ENCODE measurements at regions not wholly inside any gene's neighbourhood (a gene's known extent, or its start where the extent isn't known, plus 50 kb on each side); places are given as distances from the start of the nearest gene placed in this dataset.
"Not testable (repeated sequence)": the region's sequence is repeated elsewhere in the genome, so short reads cannot be mapped to it uniquely, and the experiment has no call there.

- no peak for DNase-seq
Observed at GRCh38 chr7:29619111-29619510, 55.5 kb downstream of the PRR15 start.

GRCh38 chr7:29619848-29620555, 56.4 kb downstream of the PRR15 start:
- DNase-seq: no peak

DNA sequence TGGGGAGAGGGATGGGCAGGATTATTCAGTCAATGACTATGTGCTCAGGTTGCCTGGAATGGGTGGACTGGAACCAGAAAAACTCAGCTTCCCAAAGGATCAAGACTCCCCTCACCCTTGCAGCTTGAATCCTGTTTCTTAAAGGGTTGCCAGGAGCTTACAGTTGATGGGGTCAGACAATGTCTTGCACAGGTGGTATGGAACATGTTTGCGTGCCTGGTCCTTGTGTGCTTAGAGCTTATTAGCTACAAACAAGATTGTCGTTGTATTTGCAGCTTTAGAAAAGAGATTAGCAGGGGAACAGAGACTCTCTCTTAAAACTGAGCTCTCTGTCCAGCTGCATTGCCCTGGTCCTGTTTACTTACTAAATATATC, 56.9 kb downstream of the PRR15 start:
- no peak for DNase-seq

DNA sequence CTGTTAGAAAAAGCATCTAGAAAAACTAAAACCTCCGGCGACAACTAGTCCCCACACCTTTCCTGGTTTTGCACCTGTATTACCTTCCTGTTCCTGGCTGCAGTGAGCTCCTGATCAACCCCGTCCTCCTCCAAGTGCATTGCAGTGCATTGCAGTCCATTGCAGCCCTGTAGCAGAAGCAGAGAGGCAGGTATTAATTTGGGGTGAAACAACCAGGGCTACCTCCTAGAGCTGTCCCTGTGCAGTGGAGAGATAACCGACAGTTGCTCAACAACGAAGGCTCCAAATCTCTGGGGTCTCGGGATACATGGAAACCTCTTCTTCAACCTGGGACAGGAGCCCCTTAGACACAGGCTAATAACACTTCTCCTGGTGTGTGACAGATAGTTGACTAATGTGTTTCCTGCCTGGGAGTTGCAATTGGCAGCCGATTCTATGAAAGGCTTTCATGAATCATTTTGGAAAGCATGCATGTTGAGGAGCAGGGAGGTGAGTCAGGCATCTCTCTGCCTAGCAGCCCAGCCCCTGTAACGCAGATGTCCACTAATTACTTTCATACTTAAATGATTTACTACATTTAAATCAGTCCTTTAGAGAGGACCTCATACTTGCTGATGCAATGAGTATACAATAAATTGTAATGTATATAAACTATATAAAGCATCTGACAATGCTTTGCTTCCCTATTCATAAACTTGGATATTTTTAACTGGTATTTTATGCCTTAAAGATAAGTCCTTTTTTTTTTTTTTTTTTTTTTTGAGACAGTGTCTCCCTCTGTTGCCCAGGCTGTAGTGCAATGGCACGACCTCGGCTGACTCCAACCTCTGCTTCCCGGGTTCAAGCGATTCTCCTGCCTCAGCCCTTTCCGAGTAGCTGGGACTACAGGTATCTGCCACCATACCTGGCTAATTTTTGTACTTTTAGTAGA, 59.0 kb downstream of the PRR15 start:
- DNase-seq: peak; percentile 97

DNA sequence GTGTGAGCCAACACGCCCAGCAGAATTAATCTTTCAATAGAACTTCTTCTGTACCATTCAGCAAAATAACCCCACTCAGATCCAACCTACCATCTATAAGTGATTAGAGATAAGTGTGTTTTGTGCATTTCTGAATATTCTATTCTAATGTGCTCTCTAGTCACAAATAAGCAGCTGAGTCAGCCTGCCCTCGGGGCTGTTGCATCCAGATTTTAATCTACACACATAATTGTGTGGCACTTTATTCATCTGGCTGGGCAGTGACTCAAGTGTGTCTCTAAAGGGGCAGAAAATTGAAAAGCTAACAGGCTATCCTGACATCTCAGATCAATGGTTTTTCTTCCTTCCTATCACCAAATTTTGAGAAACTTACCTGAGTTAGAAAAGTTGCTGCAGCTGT, 60.3 kb downstream of the PRR15 start:
- DNase-seq: no peak

DNA sequence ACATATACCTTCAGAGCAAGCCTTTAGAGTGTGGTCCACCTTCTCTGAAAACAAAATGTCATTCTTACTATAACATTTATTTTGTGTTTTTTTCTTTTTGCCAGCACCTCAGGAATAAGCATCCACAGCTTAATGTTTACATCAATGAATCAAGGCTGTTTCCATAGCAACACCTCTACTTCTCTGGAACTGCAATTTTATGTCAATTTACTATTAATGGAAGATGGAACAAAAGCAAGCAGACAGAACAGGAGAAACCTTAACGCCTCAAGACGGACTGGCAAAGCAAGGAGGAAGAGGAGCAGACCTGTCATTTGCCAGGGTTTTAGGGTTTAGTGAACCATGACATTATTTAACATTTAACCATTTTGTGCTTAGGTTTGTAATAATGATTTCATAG, 63.1 kb downstream of the PRR15 start:
- no peak for DNase-seq

GRCh38 chr7:29627631-29628030, 64.0 kb downstream of the PRR15 start:
- DNase-seq: no peak

- no peak for DNase-seq
Observed at GRCh38 chr7:29629507-29629906, 65.9 kb downstream of the PRR15 start.

DNA sequence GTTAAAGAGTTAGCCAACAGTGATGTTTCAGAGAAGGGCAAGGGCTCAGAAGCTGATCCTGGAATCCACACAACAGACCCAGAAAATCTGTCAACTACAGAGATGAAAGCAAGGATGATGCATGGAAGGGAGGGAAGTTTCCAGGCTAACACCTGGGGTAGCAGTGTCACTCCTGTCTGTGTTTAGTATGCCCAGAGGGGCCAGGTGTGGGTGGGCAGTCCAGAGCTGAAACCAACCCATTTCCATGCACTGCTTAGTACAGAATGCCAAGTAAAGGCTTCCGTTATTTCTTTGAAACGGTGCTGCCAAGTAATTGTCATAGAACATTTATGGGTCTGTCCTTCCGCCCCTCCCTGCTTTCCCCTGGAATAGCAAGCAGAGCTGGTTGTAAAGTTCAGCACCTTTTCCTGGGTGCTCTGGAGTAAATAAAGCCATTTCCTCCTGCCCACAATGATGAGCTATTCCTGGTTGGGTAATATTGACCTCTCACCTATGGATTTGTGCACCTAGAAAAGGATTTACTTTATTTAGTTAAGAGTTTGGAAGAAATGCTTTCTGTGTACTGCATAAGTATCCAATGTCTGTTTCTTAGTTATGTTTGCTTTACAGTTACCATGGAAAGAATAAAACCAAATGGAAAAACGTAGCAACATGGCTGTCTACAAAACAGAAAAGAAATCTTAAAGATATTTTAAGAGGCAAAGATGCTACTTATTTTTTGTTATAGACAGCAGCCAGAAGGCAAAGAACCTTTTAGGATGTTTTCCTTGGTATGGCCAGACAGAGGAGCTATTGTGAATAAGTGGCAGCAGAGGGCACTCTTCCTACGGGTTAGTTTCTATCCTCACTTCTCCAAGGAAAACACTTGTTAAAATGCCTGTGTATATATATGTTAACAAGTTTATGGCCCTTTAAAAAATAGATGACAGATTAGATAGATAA, 71.7 kb downstream of the PRR15 start:
- peak; percentile 51 for DNase-seq

DNA sequence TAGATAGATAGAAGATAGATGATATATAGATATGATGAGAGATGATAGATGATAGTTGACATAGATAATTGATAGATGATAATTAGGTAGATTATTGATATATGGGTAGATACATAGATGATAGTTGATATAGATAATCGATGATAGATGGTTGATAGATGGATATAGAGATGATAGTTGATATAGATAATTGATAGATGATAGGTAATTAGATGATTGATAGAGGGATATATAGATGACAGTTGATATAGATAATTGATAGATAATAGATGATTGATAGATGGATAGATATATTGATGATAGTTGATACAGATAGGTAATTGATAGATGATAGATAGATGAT, 72.3 kb downstream of the PRR15 start:
- no peak for DNase-seq

DNA sequence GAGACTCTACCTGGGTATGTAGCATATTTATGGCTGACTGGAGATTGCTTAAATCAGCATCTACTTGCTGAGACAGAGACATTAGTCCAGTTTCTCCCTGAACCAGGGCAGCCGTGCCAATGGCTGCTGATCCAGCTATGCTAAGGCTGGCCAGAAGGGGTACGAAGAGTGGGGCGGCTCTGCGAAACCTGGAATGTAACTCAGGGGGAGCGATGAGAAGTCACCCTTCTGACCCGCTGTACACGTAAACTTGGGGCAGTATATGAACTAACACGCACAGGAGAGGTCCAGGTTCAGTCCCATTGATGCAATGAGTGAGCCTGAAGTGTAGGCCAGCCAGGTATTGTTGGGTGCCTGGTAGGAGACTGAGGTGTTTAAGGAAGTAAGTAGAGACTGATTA, 73.7 kb downstream of the PRR15 start:
- DNase-seq: no peak

GRCh38 chr7:29638841-29639240, 75.2 kb downstream of the PRR15 start:
- not testable (repeated sequence) for DNase-seq

DNA sequence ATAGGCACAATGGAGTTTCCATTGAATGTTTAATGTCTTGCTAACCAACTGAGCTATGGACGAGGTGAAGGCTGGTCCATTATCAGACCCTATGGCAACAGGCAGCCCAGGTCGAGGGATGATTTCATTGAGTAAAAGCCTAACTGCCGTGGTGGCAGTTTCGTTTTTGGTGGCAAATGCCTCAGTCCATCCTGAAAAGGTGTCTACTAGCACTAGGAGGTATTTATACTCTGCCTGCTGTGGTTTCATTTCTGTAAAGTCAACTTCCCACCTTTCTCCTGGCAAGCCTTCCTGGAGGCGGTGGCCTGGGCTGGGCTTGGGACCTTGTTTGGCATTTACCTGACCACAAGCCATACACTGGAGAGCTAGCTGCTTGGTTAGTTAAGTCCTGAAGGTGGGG, 75.8 kb downstream of the PRR15 start:
- DNase-seq: no peak

- no peak for DNase-seq
Observed at GRCh38 chr7:29639886-29640595, 76.4 kb downstream of the PRR15 start.

DNA sequence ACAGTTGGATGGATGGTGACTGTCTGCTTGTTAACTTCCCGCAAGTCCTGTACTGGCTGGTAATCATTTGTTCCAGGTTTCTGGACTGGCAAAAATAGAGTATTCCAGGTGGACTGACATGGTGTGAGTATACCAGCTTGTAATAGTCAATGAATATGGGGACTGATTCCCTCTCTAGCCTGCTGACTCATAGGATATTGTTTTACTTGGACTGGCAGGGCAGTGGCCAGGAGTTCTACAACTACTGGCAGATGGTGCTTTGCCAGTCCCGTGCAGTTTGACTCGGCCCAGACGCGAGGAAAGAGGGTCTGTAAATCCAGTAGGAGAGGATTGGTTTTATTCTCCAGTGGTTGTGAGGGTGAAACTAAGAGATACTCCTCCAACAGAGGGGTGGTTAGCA, 78.0 kb downstream of the PRR15 start:
- DNase-seq: no peak

- DNase-seq: no peak
Observed at GRCh38 chr7:29642494-29643155, 79.0 kb downstream of the PRR15 start.

- not testable (repeated sequence) for DNase-seq
Observed at GRCh38 chr7:29646116-29646515, 82.5 kb downstream of the PRR15 start.

- DNase-seq: no peak
Observed at GRCh38 chr7:29647020-29647654, 83.5 kb downstream of the PRR15 start.

DNA sequence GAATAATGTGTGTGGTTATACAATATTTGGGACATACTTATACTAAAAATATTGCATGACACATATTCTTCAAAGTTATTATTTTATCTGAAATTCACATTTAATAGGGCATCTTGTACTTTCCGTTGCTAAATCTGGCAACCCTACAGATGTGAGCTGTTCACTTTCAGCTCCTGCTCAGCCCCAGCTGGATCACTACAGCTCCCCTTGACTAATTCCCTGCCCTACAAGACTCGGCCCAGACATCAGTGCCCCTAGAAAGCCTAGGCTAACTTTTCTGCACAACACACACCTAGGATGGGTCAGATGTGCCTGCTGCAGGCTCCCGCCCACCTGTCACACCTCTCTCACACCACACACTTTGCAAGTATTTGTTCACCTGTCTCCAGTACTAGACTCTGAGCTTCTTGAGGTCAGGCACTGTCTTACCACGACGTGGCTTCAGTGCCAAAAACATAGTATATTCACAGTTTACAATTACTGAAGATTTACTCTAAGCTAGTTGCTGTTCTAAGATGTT, 84.1 kb downstream of the PRR15 start:
- not testable (repeated sequence) for DNase-seq

- DNase-seq: no peak
Observed at GRCh38 chr7:29649028-29649716, 85.5 kb downstream of the PRR15 start.

GRCh38 chr7:29649876-29650275, 86.2 kb downstream of the PRR15 start:
- DNase-seq: no peak

Data from HCEC 1CT (cell line).